ENCODE measurements at regions not wholly inside any gene's neighbourhood (a gene's known extent, or its start where the extent isn't known, plus 50 kb on each side); places are given as distances from the start of the nearest gene placed in this dataset.
"Not testable (repeated sequence)": the region's sequence is repeated elsewhere in the genome, so short reads cannot be mapped to it uniquely, and the experiment has no call there.

DNA sequence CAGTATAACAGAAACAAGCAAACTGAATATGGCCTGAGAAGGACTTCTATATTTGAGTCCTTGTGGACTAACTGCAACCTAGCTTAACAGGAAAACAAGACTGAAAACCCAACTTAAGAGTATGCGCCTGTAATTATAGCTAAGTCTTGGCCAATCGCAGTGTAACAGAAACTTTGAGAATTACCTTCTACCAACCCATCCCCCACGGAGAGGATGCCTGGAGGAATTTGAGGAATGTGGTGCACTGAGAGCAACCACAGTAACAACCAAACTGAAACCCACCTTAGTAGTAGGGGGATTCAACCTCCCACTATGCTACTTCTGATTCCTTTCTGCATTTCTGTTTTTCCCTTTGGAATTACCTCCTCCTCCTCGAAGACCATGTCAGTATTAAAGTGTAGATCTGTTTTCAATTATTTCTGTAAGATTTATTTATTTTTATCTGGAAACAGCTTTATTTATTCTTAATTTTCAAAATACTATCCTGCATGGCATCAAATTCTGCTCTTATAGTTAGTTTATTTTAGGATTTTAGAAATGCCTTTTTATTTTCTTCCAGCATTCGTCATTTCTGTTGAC, 393.6 kb downstream of the KCNA4 start:
- DNase-seq: no peak

DNA sequence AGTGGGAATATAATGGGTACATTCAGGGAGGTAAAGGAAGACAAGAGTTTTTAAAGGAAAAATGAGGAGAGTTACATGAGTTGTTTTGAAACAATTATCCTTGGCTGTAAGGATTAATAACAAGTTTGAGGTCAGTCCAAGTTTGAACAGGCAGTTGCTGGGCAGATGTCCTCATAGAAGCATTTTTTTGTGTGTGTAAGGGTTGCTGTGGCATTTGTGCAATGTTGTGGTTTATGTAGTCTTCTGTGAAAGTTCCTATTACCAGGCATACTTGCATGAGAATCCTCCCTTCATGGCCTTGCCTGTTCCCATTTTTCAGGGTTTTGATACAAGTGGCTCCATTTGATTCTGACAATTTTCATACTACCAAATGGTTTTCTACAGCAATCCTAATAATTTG, 400.2 kb downstream of the KCNA4 start:
- no peak for DNase-seq

DNA sequence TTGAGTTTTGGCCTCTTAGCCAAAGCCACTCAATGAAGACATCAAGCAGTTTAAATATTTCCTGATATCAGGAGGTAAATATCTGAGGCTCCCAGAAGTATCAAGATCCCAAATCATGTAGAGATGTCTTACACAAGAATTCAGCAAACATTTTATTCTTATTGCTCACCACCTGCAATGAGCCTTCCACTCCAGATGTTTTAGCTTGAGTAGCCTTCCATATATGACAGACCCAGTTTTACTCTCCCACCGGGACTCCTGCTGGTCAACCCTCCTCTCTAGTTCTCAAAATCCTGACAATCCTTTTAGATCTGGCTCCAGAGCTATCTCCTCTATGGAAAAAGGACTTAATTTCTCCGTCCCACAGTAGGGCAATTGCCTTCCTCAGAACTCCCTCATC, 404.4 kb downstream of the KCNA4 start:
- DNase-seq: no peak

DNA sequence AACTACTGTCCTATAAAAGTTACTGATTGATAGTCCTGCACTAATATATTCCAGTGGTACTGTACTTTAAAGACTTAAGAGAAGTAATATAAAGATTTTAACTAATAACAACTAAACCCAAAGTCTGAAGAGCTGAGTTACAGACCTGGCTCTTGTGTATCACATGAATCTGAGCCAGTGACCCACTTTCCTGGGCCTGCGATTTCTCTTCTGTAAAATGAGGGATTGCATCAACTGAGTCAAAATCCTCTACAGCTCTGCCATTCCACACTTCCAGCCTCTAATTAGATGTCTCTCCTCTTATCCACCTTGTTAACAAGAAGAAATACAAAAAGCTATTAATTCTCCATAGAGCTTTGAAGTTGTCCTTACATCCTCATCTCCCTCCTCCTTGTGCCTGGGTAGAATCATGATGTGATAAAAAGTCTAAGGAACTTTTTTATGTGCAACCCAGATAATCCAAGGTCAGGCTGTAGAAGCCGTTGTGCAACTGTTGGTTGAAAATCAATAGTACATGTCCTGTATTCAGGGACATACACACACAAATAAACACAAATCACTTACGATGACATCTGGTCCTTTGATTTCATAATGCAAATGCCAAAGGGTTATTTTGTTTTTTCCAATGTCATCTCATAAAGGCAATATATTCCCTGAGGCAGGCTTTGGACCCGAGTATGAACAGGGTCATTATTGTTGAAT, 410.3 kb downstream of the KCNA4 start:
- no peak for DNase-seq

DNA sequence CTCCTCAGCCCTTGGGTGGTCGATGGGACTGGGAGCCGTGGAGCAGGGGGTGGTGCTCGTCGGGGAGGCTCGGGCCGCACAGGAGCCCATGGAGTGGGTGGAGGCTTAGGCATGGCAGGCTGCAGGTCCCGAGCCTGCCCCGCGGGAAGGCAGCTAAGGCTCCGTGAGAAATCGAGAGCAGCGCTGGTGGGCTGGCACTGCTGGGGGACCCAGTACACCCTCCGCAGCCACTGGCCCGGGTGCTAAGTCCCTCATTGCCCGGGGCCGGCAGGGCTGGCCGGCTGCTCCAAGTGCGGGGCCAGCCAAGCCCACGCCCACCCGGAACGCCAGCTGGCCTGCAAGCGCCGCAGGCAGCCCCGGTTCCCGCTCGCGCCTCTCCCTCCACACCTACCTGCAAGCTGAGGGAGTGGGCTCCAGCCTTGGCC, 416.7 kb downstream of the KCNA4 start:
- not testable (repeated sequence) for DNase-seq

DNA sequence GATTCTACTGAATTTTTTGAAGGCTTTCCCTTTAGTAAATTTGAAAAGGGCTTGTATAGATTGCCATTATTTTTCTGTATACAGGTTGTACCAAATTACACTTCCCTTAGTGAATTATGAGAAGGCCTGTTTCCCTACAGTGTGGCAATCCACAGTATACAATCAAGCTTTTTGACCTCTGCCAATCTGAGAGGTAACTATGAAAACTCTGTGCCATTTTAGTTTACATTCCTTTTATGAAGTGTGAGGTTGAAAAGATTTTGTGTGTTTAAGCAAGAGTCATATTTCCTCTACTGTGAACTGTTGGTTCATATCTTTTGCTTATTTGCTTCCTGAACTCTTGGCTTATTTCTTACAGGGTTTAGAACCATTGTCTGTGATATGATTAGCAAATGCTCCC, 432.5 kb downstream of the KCNA4 start:
- DNase-seq: no peak

DNA sequence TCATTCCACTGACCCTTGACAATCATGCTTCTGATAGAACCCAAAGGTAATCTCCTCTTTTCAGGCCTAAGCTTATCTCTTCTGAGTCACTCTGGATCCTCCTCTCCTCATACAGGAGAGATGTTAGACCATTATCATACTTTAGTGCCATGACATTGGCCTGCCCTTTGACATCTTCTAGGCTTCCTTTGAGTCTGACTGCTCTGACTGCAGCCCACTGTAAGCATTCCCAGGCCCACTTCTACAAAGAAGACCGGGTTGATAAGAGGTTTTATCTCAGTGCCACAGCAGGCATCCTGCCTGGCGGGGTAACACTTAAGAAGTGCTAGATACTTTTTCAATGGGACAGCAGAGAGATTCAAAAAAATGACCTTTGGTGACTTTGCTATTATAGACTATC, 438.0 kb downstream of the KCNA4 start:
- peak; percentile 63 for DNase-seq

DNA sequence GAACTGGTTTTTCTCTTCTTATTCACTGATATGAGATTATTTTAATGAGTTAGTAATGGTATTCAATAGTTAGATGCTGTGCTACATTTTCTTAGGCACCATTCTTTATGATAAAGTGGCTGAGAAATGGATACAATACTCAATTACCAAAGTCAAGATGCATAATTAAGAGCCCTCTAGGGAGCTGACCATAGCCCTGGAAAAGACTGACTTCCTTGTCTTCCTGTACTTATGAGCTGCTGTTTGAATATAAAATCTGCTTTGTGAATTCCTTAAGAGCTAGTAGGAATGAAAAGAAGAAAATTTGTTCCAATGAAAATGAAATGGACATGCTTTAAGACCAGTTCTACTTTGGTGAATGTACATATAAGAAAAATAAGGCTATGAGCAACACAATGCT, 452.3 kb downstream of the KCNA4 start:
- no peak for DNase-seq

DNA sequence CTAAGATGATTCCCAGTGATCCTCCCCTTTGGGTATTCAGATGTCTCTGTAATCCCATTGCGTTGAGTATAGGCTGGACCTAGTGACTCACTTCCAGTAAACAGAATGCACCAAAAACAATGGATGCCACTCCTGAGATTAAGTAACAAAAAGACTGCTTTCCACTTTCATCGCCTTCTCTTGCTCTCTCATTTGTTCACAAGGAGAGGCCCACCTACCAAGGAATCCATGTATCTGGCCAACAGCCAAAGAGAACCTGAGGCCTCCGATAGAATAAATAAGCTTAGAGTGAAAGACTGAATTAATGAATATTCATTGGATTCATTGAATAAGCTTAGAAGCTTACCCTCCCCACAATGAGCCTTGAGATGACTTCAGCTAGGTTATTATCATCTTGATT, 454.6 kb downstream of the KCNA4 start:
- DNase-seq: no peak

DNA sequence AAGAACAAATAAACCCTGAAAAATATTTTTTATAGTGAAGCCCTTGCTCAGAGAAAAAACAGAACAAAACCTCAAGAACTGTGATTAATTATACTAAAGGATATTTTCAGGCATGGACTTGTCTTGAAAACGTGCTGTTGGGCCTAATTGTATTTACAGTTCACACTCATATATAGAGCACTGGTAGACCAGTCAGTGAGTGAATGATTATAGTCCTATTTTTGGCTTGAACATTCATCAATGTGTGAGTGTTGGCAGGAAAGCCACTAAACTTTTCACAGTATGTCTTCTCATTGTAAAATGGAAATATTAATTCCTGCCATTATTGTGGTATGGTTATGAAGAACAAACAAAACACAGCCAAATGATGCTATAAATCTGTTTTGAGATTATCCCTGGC, 462.8 kb downstream of the KCNA4 start:
- DNase-seq: no peak

DNA sequence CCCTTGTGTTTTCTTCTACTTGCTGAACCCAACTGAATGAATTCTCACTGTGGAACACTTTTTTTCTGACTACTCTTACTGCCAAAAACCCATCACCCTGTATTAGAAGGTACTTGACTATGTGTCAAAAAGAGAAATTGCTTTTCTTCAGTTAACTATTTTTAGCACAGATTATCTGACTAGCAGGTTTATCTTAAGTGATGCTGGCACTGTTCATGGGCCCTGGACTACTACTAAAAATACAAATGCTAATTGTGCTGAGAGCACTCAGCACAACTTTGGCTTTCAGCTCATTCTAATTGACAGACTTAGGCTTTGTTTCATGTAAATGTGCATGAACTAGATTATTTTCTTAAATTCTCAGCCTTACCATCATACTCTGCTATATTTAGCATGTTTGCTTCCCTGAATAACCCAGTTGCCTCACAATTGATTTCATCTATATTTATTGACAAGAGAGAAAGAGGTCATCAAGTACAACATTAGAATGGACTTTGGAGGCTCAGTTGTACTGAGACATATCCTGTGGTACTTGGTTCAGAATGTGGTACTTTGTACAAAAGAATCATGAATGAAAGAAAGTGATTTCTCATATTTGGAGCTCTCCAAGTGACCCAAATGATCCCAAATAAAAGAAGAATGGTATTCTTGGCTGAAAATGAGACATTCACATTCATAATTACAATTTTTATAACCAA, 478.3 kb downstream of the KCNA4 start:
- no peak for DNase-seq

DNA sequence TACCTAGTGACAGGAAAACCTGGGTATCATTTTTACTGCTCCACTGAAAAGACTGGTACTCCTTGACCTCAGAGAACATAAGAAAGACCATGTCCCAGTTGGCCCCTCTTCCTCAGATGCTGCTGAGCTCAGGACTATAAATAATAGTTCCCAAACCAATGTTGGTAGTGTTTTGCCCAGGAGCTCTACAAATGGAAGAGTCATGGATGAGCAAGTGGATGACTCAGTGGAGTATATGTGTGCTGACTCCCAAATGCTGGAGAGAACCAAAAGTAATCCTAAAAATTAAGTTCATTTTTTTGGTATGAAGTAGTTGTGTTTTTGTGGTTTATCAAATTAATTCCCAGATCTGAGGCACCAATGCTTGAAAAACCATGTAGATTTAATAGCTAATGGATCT, 482.0 kb downstream of the KCNA4 start:
- no peak for DNase-seq

DNA sequence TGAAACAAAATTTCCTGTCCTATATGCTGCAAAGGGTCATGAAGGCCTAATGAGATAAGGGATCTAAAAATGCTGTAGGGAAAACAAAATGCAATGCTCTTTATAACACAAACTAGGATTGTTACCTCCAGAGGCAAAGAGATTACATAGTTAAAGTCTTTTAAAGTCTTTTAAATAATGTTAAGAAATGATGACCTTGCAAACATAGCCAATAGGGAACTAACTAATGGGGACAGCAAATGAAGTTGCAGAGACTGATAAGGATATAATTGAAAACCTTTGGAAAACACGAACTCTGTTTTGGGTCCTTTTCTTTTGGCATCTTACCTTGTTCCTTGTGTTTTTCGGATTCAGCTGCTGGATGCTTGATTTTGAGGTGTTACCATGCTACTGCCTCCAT, 485.9 kb downstream of the KCNA4 start:
- no peak for DNase-seq

DNA sequence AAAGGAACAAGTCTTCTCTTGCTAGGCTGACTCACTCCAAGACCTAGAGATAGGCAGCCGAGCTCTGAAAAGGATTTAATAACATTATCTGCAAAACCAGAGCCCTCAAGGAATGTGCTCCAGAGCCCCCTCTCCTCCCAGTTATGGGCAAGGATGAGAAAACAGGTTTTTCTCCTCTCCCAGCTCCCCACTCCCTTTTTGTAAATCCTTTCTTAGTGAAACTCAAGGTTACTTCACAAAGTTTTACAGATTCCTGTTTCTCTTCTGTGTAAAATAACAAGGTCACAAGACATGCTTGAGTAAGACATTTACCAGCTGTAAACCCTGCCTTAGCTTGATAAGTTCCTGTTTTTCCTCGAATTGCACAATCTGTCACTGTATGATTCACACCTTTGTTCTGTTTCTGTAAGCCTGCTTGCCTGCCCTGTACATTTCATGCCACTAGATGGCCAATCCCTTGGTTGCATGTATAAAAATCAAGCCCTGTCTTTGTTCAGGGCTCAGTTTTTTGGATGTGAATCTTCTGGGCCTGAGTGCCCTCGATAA, 489.4 kb downstream of the KCNA4 start:
- DNase-seq: peak; percentile 92

DNA sequence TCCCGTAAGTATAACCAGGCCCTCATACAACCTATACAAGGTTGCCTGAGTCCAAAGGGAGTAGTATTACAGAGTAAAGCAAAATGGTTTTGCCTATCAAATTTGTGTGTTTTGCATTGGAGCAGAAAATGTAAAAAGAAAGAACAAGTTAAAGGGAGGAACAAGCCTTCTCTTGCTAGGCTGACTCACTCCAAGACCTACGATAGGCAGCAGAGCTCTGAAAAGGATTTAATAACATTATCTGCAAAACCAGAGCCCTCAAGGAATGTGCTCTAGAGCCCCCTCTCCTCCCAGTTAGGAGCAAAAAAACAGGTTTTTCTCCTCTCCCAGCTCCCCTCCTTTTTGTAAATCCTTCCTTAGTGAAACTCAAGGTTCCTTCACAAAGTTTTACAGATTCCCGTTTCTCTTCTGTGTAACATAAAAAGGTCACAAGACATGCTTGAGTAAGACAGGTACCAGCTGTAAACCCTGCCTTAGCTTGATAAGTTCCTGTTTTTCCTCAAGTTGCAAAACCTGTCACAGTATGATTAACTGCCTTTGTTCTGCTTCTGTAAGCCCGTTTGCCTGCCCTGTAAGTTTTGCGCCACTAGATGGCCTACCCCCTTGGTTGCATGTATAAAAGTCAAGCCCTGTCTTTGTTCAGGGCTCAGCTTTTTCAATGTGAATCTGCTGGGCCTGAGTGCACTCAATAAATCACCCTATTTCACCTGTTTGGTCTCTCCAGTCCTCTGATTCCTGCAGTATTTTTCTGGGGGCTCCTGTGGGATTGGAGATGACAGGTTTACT, 498.2 kb downstream of the KCNA4 start:
- peak; percentile 93 for DNase-seq

DNA sequence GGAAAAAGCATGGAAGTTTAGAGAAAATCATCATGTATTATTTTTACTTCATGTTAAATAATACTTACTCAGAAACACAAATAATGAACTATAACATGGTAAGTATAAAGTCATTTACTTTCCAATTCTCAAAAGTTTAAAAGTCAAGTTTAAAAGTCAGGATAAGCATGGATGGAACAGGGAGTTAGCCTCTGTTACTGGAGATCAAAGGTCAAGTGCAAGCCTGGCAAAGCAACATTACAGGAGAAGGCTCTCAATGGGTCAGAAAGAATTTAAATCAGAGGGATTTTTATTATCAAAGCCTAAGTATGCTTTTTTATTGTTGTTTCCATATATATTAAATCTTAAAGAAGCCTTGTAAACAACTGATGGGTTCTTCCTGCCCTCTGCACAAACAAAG, 505.4 kb downstream of the KCNA4 start:
- no peak for DNase-seq

DNA sequence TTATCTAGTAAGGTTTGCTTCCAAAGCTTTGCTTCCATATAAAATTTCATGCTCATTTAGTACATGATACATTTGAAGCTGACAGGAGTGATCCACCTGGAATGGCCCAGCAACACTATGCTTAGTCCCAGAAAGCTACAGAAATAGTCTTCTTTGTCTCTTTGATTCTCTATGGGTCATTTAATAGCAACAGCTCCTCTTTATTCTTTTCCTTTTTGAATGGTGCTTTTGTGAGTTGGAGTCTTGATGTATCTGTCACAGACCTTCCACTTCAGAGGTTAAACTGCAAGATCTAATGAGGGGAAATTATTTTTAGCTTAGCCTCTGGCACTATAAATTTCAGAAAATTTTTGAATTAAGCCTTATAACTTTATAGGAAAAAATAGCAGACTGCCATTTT, 509.5 kb downstream of the KCNA4 start:
- no peak for DNase-seq

DNA sequence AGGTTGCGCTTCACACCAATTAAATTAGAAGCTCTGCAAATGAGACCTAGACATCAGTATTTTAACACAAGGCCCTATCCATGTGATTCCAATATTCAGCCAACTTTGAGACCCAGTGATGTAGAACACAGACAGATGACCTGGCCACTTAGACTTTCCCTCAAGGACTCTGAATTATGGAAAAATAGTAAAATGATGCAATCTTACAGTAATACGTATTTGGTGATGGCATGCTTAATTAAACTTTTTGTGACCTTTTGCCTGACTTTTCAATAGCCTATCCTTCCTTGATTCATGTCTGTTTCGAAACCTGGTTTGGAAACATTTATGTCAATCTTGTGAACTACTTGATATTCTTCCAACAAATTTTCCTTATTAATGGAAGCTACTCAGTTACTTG, 521.2 kb downstream of the KCNA4 start:
- DNase-seq: no peak

DNA sequence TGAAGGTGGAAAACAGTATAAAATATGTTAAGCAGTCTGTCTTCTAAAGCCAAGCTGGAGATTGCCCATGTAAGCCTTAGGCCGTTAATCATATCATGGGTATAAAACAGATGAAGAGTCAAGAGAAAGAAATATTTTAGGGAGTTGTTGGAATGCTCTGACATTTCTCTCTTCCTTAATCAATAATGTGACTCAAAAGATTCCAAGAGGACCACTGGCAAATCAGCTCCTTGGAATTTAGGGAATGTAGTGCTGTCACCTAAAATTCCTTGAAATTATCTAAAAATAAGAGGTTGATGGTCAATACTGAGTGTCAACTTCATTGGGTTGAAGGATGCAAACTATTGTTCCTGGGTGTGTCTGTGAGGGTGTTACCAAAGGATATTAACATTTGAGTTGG, 525.9 kb downstream of the KCNA4 start:
- DNase-seq: no peak

DNA sequence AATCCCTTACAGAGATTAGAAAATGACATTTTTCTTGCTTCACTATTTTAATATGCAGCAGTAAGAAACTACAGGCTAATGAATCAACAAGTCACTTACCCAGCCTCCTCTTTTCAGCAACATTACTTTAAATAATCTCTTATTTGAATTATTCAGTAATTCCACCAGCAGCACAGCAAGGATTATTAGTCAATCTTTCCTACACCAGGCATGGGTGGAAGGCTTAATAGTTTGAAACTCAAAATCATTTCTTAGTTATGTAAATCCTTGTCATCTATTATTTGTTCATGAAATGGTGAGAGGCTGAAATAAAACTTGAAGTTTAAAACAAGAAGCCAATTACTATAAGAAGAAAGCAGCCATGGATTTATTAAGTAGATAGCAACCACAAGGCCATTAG, 530.5 kb downstream of the KCNA4 start:
- DNase-seq: no peak

DNA sequence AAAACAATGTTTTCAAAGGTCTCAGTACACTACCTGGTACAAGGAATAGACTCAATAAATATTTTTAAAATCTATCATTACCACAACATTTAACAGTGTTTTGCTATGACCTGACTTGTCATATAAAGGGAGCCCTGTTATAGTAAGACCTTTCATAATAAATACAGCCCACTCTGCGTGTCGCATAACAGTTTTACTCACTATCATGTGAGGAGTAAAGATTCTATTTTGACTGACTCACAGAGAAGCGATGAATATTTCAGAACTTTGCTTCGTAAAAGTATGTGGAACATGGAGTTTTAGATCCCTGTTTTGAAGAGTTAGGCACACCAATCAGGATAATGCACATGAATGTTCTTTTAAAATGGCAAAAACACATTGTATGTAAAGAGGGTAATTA, 531.2 kb downstream of the KCNA4 start:
- no peak for DNase-seq

DNA sequence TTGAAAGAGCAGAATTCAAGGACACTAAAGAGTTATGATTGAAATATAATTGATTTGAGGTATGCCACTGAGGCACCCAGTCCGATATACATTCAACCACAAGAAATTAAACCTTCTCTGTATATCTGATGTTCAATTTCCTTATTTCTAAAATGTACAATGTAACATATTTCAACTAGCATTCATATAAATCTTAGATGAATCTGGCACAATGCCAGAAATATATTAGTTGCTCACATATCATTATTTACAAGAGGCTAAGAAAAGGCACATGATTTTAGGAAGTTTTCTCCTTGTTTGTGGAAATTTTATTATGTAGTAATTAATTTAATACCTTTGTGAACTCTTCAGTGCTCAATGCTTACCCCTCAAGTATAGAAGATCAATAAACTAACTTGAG, 532.3 kb downstream of the KCNA4 start:
- no peak for DNase-seq

DNA sequence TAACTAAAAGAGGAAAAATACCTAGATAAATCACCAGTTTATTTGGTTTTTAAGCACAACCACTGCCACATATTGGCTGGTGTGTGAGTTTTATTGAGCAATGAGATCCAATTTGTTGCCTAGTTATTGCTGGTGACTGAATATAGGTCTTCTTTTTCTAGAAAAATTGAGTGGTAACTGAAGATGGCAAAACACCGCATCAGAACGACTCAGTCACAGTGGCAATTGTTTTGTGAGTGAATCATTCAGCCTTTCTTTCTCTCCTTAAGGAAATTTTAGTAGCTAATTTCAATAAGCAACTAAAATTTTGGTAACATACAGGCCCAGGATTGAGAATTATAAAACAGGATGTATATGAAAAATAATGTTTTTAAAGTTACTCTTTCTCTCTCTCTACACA, 533.0 kb downstream of the KCNA4 start:
- DNase-seq: no peak

DNA sequence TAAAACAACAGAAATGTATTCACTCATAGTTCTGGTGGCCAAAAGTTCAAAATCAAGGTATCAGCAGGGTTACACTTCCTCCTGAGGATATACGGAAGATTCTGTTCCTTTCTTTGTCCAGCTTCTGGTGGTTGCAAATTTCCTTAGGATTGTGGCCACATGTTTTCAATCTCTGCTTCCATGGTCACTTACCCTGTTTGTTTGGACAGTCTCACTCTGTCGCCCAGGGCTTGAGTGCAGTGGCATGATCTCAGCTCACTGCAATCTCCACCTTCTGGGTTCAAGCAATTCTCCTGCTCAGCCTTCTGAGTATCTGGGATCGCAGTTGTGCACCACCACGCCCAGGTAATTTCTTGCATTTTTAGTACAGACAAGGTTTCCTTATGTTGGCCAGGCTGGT, 534.3 kb downstream of the KCNA4 start:
- DNase-seq: no peak
